ENCODE measurements at regions not wholly inside any gene's neighbourhood (a gene's known extent, or its start where the extent isn't known, plus 50 kb on each side); places are given as distances from the start of the nearest gene placed in this dataset.

- TF ChIP-seq ZNF223 (tag by site-specific recombination; IDR thresholded peaks at IDR 0.05) (no peak), PATZ1 (tag by site-specific recombination; IDR thresholded peaks at IDR 0.05) (no peak), ATF2 (tag by site-specific recombination; IDR thresholded peaks at IDR 0.05; ENCODE audit: low read depth) (no peak), PRDM2 (tag by site-specific recombination; IDR thresholded peaks at IDR 0.05; ENCODE audit: borderline replicate concordance) (no peak), ZBTB44 (tag by site-specific recombination; IDR thresholded peaks at IDR 0.05) (no peak), CTCF (tag by site-specific recombination; IDR thresholded peaks at IDR 0.05) (no peak), BCL11A (tag by site-specific recombination; IDR thresholded peaks at IDR 0.05; ENCODE audit: low read depth) (no peak)
These were observed 117.6 kb downstream of the LY86 start for GRCh38 chr6:6705915-6706675.

Measured in HEK293 (cell line).